ENCODE measurements at regions not wholly inside any gene's neighbourhood (a gene's known extent, or its start where the extent isn't known, plus 50 kb on each side); places are given as distances from the start of the nearest gene placed in this dataset.

GRCh38 chr9:21661626-21662025 is 140.8 kb upstream of the MTAP start:
- Histone ChIP-seq H3K79me2 (ENCODE audit: control insufficient read depth, insufficient read depth, low read length) (no peaks in the 10 kb centered on the region), H2BK5ac (ENCODE audit: low read length) (no peak overlapping the region), H2BK120ac (ENCODE audit: low read depth, low read length) (no peak overlapping the region), H3K36me3 (ENCODE audit: control insufficient read depth, insufficient read depth, low read length) (no peaks in the 10 kb centered on the region), H3K9ac (ENCODE audit: low read length) (no peak overlapping the region), H3K4me3 (ENCODE audit: low read length) (no peak overlapping the region), H2BK15ac (replicated peaks; ENCODE audit: low read depth) (no peak overlapping the region), H3K27ac (ENCODE audit: low read depth, low read length) (no peak overlapping the region), H3K4me1 (ENCODE audit: control insufficient read depth, low read depth, low read length) (no peaks in the 10 kb centered on the region), H3K4ac (ENCODE audit: low read depth, low read length) (no peak overlapping the region), H3K56ac (ENCODE audit: low read length) (no peak overlapping the region), H4K5ac (ENCODE audit: low read length) (no peak overlapping the region), H3K79me1 (ENCODE audit: low read length) (no peaks in the 10 kb centered on the region), H2AK5ac (ENCODE audit: low read length) (no peak overlapping the region), H3K27me3 (ENCODE audit: insufficient read depth, low read length, poor library complexity) (no peaks in the 10 kb centered on the region), H4K8ac (ENCODE audit: low read depth, low read length) (no peak overlapping the region), H3K18ac (ENCODE audit: low read length) (no peak overlapping the region), H3K4me2 (ENCODE audit: low read length) (no peak overlapping the region), H3K23ac (ENCODE audit: low read length) (no peak overlapping the region)
- DNase-seq, result no peak

GRCh38 chr9:21668516-21668915 is 133.9 kb upstream of the MTAP start:
- Histone ChIP-seq H2AK5ac (ENCODE audit: low read length) (no peak overlapping the region), H3K18ac (ENCODE audit: low read length) (no peak overlapping the region), H3K56ac (ENCODE audit: low read length) (no peak overlapping the region), H2BK15ac (replicated peaks; ENCODE audit: low read depth) (no peak overlapping the region), H3K9ac (ENCODE audit: low read length) (no peak overlapping the region), H3K36me3 (ENCODE audit: control insufficient read depth, insufficient read depth, low read length) (no peaks in the 10 kb centered on the region), H4K8ac (ENCODE audit: low read depth, low read length) (no peak overlapping the region), H3K4me2 (ENCODE audit: low read length) (no peak overlapping the region), H3K27ac (ENCODE audit: low read depth, low read length) (no peak overlapping the region), H3K79me1 (ENCODE audit: low read length) (no peaks in the 10 kb centered on the region), H2BK120ac (ENCODE audit: low read depth, low read length) (no peak overlapping the region), H3K4me3 (ENCODE audit: low read length) (no peak overlapping the region), H3K23ac (ENCODE audit: low read length) (no peak overlapping the region), H3K4ac (ENCODE audit: low read depth, low read length) (no peak overlapping the region), H3K27me3 (ENCODE audit: insufficient read depth, low read length, poor library complexity) (no peaks in the 10 kb centered on the region), H4K5ac (ENCODE audit: low read length) (no peak overlapping the region), H3K4me1 (ENCODE audit: control insufficient read depth, low read depth, low read length) (no peaks in the 10 kb centered on the region), H2BK5ac (ENCODE audit: low read length) (no peak overlapping the region), H3K79me2 (ENCODE audit: control insufficient read depth, insufficient read depth, low read length) (no peaks in the 10 kb centered on the region)
- no peak for DNase-seq
- WGBS (ENCODE audit: extremely low coverage, insufficient coverage, low lambda C conversion rate), result no CpG with 5 or more reads among the region's 3 CpGs

GRCh38 chr9:21669701-21670100 is 132.7 kb upstream of the MTAP start:
- Histone ChIP-seq H3K56ac (ENCODE audit: low read length) (no peak overlapping the region), H3K4ac (ENCODE audit: low read depth, low read length) (no peak overlapping the region), H2BK120ac (ENCODE audit: low read depth, low read length) (no peak overlapping the region), H3K79me2 (ENCODE audit: control insufficient read depth, insufficient read depth, low read length) (no peaks in the 10 kb centered on the region), H2AK5ac (ENCODE audit: low read length) (no peak overlapping the region), H2BK15ac (replicated peaks; ENCODE audit: low read depth) (no peak overlapping the region), H3K18ac (ENCODE audit: low read length) (no peak overlapping the region), H2BK5ac (ENCODE audit: low read length) (no peak overlapping the region), H3K79me1 (ENCODE audit: low read length) (no peaks in the 10 kb centered on the region), H3K23ac (ENCODE audit: low read length) (no peak overlapping the region), H3K4me1 (ENCODE audit: control insufficient read depth, low read depth, low read length) (no peaks in the 10 kb centered on the region), H4K5ac (ENCODE audit: low read length) (no peak overlapping the region), H3K27ac (ENCODE audit: low read depth, low read length) (no peak overlapping the region), H3K27me3 (ENCODE audit: insufficient read depth, low read length, poor library complexity) (no peaks in the 10 kb centered on the region), H3K36me3 (ENCODE audit: control insufficient read depth, insufficient read depth, low read length) (no peaks in the 10 kb centered on the region), H3K9ac (ENCODE audit: low read length) (no peak overlapping the region), H3K4me3 (ENCODE audit: low read length) (no peak overlapping the region), H3K4me2 (ENCODE audit: low read length) (no peak overlapping the region), H4K8ac (ENCODE audit: low read depth, low read length) (no peak overlapping the region)
- no CpG with 5 or more reads among the region's 3 CpGs for WGBS (ENCODE audit: extremely low coverage, insufficient coverage, low lambda C conversion rate)
- DNase-seq, result no peak

- Histone ChIP-seq H3K4me3 (ENCODE audit: low read length) (no peak overlapping the region), H3K9ac (ENCODE audit: low read length) (no peak overlapping the region), H3K27ac (ENCODE audit: low read depth, low read length) (no peak overlapping the region), H4K5ac (ENCODE audit: low read length) (no peak overlapping the region), H3K23ac (ENCODE audit: low read length) (no peak overlapping the region), H2BK15ac (replicated peaks; ENCODE audit: low read depth) (no peak overlapping the region), H3K18ac (ENCODE audit: low read length) (no peak overlapping the region), H2AK5ac (ENCODE audit: low read length) (no peak overlapping the region), H3K79me2 (ENCODE audit: control insufficient read depth, insufficient read depth, low read length) (no peaks in the 10 kb centered on the region), H3K4me2 (ENCODE audit: low read length) (no peak overlapping the region), H3K79me1 (ENCODE audit: low read length) (no peaks in the 10 kb centered on the region), H3K4ac (ENCODE audit: low read depth, low read length) (no peak overlapping the region), H3K27me3 (ENCODE audit: insufficient read depth, low read length, poor library complexity) (no peaks in the 10 kb centered on the region), H3K4me1 (ENCODE audit: control insufficient read depth, low read depth, low read length) (no peaks in the 10 kb centered on the region), H2BK120ac (ENCODE audit: low read depth, low read length) (no peak overlapping the region), H4K8ac (ENCODE audit: low read depth, low read length) (no peak overlapping the region), H3K56ac (ENCODE audit: low read length) (no peak overlapping the region), H2BK5ac (ENCODE audit: low read length) (no peak overlapping the region), H3K36me3 (ENCODE audit: control insufficient read depth, insufficient read depth, low read length) (no peaks in the 10 kb centered on the region)
- WGBS (ENCODE audit: extremely low coverage, insufficient coverage, low lambda C conversion rate), result no CpG with 5 or more reads among the region's 2 CpGs
- no peak for DNase-seq
These were observed 132.1 kb upstream of the MTAP start for GRCh38 chr9:21670374-21670773.

- DNase-seq, result peak; percentile 13
- H3K9ac ChIP-seq (ENCODE audit: low read length), result no peak overlapping the region
- H3K23ac ChIP-seq (ENCODE audit: low read length), result no peak overlapping the region
- no peak overlapping the region for H3K4me2 ChIP-seq (ENCODE audit: low read length)
- no peak overlapping the region for H3K4ac ChIP-seq (ENCODE audit: low read depth, low read length)
- no peaks in the 10 kb centered on the region for H3K79me2 ChIP-seq (ENCODE audit: control insufficient read depth, insufficient read depth, low read length)
- no peak overlapping the region for H4K8ac ChIP-seq (ENCODE audit: low read depth, low read length)
- no peak overlapping the region for H4K5ac ChIP-seq (ENCODE audit: low read length)
- H3K27ac ChIP-seq (ENCODE audit: low read depth, low read length), result no peak overlapping the region
- H2BK5ac ChIP-seq (ENCODE audit: low read length), result no peak overlapping the region
- no peaks in the 10 kb centered on the region for H3K36me3 ChIP-seq (ENCODE audit: control insufficient read depth, insufficient read depth, low read length)
- no peaks in the 10 kb centered on the region for H3K79me1 ChIP-seq (ENCODE audit: low read length)
- H3K4me1 ChIP-seq (ENCODE audit: control insufficient read depth, low read depth, low read length), result no peaks in the 10 kb centered on the region
- H2AK5ac ChIP-seq (ENCODE audit: low read length), result no peak overlapping the region
- H3K56ac ChIP-seq (ENCODE audit: low read length), result no peak overlapping the region
- no peak overlapping the region for H3K18ac ChIP-seq (ENCODE audit: low read length)
- no peak overlapping the region for H2BK120ac ChIP-seq (ENCODE audit: low read depth, low read length)
- H3K27me3 ChIP-seq (ENCODE audit: insufficient read depth, low read length, poor library complexity), result no peaks in the 10 kb centered on the region
- H2BK15ac ChIP-seq (replicated peaks; ENCODE audit: low read depth), result no peak overlapping the region
- WGBS (ENCODE audit: extremely low coverage, insufficient coverage, low lambda C conversion rate), result no CpG with 5 or more reads among the region's 4 CpGs
- H3K4me3 ChIP-seq (ENCODE audit: low read length), result no peak overlapping the region
These were observed 130.3 kb upstream of the MTAP start for GRCh38 chr9:21672140-21672539.

- no peak overlapping the region for H4K5ac ChIP-seq (ENCODE audit: low read length)
These were observed 129.7 kb upstream of the MTAP start for GRCh38 chr9:21672761-21673160.

More at GRCh38 chr9:21672761-21673160, 129.7 kb upstream of the MTAP start:
- Histone ChIP-seq H3K36me3 (ENCODE audit: control insufficient read depth, insufficient read depth, low read length) (no peaks in the 10 kb centered on the region), H3K27me3 (ENCODE audit: insufficient read depth, low read length, poor library complexity) (no peaks in the 10 kb centered on the region), H2AK5ac (ENCODE audit: low read length) (no peak overlapping the region), H4K8ac (ENCODE audit: low read depth, low read length) (no peak overlapping the region), H3K23ac (ENCODE audit: low read length) (no peak overlapping the region), H3K79me2 (ENCODE audit: control insufficient read depth, insufficient read depth, low read length) (no peaks in the 10 kb centered on the region), H2BK120ac (ENCODE audit: low read depth, low read length) (no peak overlapping the region), H3K79me1 (ENCODE audit: low read length) (no peaks in the 10 kb centered on the region), H2BK15ac (replicated peaks; ENCODE audit: low read depth) (no peak overlapping the region), H3K56ac (ENCODE audit: low read length) (no peak overlapping the region), H3K4me1 (ENCODE audit: control insufficient read depth, low read depth, low read length) (no peaks in the 10 kb centered on the region), H3K4me2 (ENCODE audit: low read length) (no peak overlapping the region), H3K27ac (ENCODE audit: low read depth, low read length) (no peak overlapping the region), H3K4me3 (ENCODE audit: low read length) (no peak overlapping the region), H3K9ac (ENCODE audit: low read length) (no peak overlapping the region), H2BK5ac (ENCODE audit: low read length) (no peak overlapping the region), H3K4ac (ENCODE audit: low read depth, low read length) (no peak overlapping the region), H3K18ac (ENCODE audit: low read length) (no peak overlapping the region)
- no CpG with 5 or more reads among the region's 1 CpG for WGBS (ENCODE audit: extremely low coverage, insufficient coverage, low lambda C conversion rate)
- no peak for DNase-seq
